GM06990 (cell line): ENCODE measurements at regions not wholly inside any gene's neighbourhood (a gene's known extent, or its start where the extent isn't known, plus 50 kb on each side); places are given as distances from the start of the nearest gene placed in this dataset.
"Not testable (repeated sequence)": the region's sequence is repeated elsewhere in the genome, so short reads cannot be mapped to it uniquely, and the experiment has no call there.

Experiments used
- DNase-seq: peaks from one replicate; pipeline ENCODE4 v3.0.0-alpha.2; 2011; ENCODE audit not compliant: insufficient read length; ENCODE audit errors: extremely low read depth
- H3K27me3 ChIP-seq: replicated peaks from 2 replicates; pipeline ENCODE4 v1.6.0; 2011; ENCODE audit warnings: low read length; ENCODE audit not compliant: control insufficient read depth, insufficient read depth
- H3K36me3 ChIP-seq: 2 replicates; pipeline ENCODE4 v1.5.1; 2011; ENCODE audit warnings: low read length; ENCODE audit not compliant: control insufficient read depth, insufficient read depth
- H3K4me3 ChIP-seq: replicated peaks from 2 replicates; pipeline ENCODE4 v1.5.1; 2011; ENCODE audit warnings: low read depth, mild to moderate bottlenecking, control low read depth, low read length
- CTCF ChIP-seq: IDR thresholded peaks from 2 replicates; pipeline ENCODE4 v1.5.1; 2011; ENCODE audit warnings: low read length, control low read depth, mild to moderate bottlenecking, inconsistent platforms; ENCODE audit not compliant: insufficient read depth, poor library complexity, severe bottlenecking

GRCh38 chr4:126637706-126638105, 995.1 kb upstream of the INTU start:
- Histone ChIP-seq H3K27me3 (no peaks in the 10 kb centered on the region), H3K36me3 (no peaks in the 10 kb centered on the region), H3K4me3 (no peak overlapping the region)
- TF ChIP-seq CTCF, result no peak
- no peak for DNase-seq

GRCh38 chr4:126647320-126647719, 985.4 kb upstream of the INTU start:
- no peak for DNase-seq
- Histone ChIP-seq H3K36me3 (no peaks in the 10 kb centered on the region), H3K4me3 (no peak overlapping the region), H3K27me3 (no peaks in the 10 kb centered on the region)
- TF ChIP-seq CTCF, result no peak

GRCh38 chr4:126647756-126648397, 984.9 kb upstream of the INTU start:
- no peak for DNase-seq
- no peak overlapping the region for H3K4me3 ChIP-seq
- TF ChIP-seq CTCF, result no peak
- no peaks in the 10 kb centered on the region for H3K27me3 ChIP-seq
- no peaks in the 10 kb centered on the region for H3K36me3 ChIP-seq

- H3K36me3 ChIP-seq, result no peaks in the 10 kb centered on the region
- no peak for DNase-seq
- no peak overlapping the region for H3K4me3 ChIP-seq
- TF ChIP-seq CTCF, result no peak
- no peaks in the 10 kb centered on the region for H3K27me3 ChIP-seq
These were observed 974.3 kb upstream of the INTU start for GRCh38 chr4:126658411-126658810.

GRCh38 chr4:126661194-126661593, 971.6 kb upstream of the INTU start:
- H3K36me3 ChIP-seq, result no peaks in the 10 kb centered on the region
- no peak for DNase-seq
- H3K27me3 ChIP-seq, result no peaks in the 10 kb centered on the region
- no peak overlapping the region for H3K4me3 ChIP-seq
- TF ChIP-seq CTCF, result no peak

- Histone ChIP-seq H3K27me3 (no peaks in the 10 kb centered on the region), H3K4me3 (no peak overlapping the region), H3K36me3 (no peaks in the 10 kb centered on the region)
- no peak for TF ChIP-seq CTCF
- no peak for DNase-seq
These were observed 967.9 kb upstream of the INTU start for GRCh38 chr4:126664839-126665238.

GRCh38 chr4:126670038-126670437, 962.7 kb upstream of the INTU start:
- not testable (repeated sequence) for H3K27me3 ChIP-seq, DNase-seq, H3K36me3 ChIP-seq, H3K4me3 ChIP-seq
